Jurkat, Clone E6-1 (cell line): ENCODE measurements at regions not wholly inside any gene's neighbourhood (a gene's known extent, or its start where the extent isn't known, plus 50 kb on each side); places are given as distances from the start of the nearest gene placed in this dataset.
"Not testable (repeated sequence)": the region's sequence is repeated elsewhere in the genome, so short reads cannot be mapped to it uniquely, and the experiment has no call there.

Experiments
- DNase-seq: peaks from one replicate; pipeline ENCODE4 v3.0.0-alpha.2; 2011; ENCODE audit warnings: low read depth, low spot score
- H3K4me3 ChIP-seq: 2 replicates; pipeline ENCODE4 v1.5.1; 2011; ENCODE audit warnings: mild to moderate bottlenecking, low read length, control low read depth, moderate library complexity

DNA sequence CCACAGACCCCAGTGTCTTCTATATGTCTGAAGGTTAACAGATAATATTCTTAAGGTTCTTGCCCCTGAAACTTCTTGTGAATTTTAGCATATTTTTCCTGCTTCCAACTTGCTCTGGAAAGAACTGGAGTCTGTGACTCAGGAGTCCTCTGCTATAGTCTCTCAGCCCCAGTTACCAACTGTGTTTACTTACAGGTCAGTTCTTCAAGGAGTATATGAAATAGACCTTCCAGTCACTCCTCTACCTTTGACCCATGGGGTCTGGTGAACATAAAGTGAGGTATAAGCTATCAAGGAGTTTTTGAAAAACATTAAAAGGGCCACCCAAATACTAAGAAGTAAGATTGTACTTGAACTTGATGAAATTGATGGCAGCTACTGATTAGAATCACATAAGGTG, 139.2 kb upstream of the ROPN1 start:
- no peak overlapping the region for H3K4me3 ChIP-seq
- DNase-seq, result no peak

DNA sequence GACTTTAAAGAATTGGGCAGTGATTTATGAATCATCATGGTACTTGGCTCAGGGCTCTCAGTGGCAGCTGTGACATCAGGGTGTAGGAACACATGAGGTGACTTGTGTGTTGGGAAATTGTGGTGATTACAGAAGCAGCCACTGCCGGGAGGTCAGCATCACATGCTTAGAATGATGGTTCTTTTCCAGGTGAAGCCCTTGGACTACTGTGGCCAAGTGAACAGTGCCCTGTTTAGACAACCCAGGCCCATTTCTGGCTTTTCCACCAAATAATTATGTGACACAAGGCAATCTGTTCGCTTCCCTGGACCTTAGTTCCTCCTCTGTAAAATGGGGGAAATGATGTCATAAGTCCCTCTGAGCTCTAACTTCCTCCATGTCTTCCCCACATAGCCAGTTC, 139.7 kb upstream of the ROPN1 start:
- H3K4me3 ChIP-seq, result no peak overlapping the region
- DNase-seq, result no peak

DNA sequence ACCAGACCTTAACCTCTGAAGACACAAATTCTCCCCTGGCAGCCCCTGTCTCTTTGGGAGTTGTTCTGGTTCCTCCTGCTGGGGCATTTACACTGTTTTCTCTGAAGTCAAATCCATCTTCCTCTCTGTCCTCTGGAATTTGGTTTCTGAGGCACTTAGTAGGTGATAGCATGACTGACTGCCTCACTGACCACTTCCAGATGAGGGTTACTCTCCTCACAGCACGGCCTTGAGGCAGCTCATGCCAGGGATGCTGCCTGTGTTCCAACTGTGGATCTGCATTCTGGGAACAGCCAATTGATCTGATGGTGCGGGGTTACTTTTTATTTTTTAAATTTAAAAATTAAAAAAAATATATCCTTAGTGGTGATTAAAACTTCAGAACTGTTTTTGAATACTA, 140.9 kb upstream of the ROPN1 start:
- no peak for DNase-seq
- H3K4me3 ChIP-seq, result no peak overlapping the region

- no peak overlapping the region for H3K4me3 ChIP-seq
Observed at GRCh38 chr3:124133366-124133940, 141.5 kb upstream of the ROPN1 start.

GRCh38 chr3:124137216-124137615, 145.3 kb upstream of the ROPN1 start:
- H3K4me3 ChIP-seq, result no peak overlapping the region
- DNase-seq, result no peak

More at GRCh38 chr3:124133366-124133940, 141.5 kb upstream of the ROPN1 start:
- DNase-seq, result no peak

GRCh38 chr3:124138148-124138547, 146.2 kb upstream of the ROPN1 start:
- no peak for DNase-seq
- H3K4me3 ChIP-seq, result no peak overlapping the region

GRCh38 chr3:124140746-124141145, 148.8 kb upstream of the ROPN1 start:
- no peak for DNase-seq
- no peak overlapping the region for H3K4me3 ChIP-seq

- no peak for DNase-seq
- no peak overlapping the region for H3K4me3 ChIP-seq
Observed at GRCh38 chr3:124142389-124142970, 150.6 kb upstream of the ROPN1 start.

GRCh38 chr3:124143047-124143446, 151.1 kb upstream of the ROPN1 start:
- DNase-seq, result no peak
- H3K4me3 ChIP-seq, result no peak overlapping the region

DNA sequence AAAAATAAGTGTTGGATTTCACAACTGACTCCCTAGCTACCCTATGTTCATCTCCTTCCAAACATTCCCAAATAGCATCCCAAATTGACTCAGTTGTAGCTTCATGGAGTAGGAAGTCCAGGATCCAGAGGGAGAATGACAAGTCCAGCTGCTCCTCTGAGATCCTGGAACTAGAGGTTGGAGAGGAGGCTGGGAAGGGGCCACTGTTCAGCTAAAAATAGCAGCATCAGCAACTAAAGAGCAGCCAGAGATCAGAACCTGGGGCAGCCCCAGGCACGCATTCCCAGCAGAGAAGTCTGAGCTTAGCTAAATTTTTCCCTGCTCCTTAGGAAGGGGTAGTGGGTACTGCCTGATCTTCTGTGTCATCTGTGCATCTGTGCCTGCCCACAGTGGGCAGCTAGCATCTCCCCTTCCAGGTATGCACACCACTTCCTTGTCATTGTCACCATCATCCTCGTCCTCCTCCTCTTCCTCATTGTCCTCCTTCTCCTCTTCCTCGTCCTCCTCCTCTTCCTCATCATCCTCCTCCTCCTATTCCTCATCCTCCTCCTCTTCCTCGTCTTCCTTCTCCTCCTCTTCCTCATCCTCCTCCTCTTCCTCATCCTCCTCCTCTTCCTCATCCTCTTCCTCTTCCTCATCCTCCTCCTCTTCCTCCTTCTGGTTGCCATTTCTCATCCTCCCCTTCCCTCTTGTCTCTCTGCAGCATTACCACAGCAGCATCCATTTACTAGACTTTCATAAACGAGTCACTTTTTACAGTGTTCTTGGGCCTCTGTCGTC, 152.3 kb upstream of the ROPN1 start:
- no peak overlapping the region for H3K4me3 ChIP-seq
- DNase-seq, result no peak

DNA sequence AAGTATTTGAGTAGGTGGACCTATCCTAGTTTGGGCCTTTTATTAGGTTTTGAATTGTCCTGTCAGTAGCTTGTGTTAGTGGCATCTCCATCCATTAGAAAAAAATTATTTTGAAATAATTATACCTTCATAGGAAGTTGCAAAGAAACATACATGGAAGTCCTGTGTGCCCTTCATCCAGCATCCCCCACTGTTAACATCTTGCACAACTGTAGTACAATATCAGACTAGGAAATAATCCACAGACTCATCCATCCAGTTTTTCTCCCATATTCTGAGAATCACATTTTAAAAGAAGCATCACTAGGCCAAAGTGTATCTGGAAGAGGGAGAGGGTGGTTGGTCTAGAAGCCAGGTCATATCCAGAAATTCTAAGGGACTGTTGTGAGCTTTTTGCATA, 155.5 kb upstream of the ROPN1 start:
- DNase-seq, result no peak
- no peak overlapping the region for H3K4me3 ChIP-seq

DNA sequence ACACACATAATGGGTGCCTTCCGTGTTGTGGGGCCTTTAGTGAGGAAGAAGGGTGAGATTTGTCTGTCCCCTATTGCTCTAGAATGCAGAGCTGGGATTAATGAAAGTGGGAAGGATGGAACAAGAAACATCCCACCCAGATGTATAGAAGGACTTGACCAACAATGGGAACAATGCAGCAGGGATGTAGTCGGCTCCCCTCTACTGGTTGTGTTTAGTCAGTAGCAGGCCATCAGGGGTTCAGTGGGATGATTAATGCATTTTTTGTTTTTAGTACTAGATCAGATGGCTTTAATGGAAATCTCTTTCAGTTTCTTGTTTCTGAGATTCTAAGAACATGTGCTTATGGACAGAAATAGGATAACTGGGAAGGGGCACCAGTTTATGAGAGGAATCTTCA, 156.0 kb upstream of the ROPN1 start:
- no peak for DNase-seq
- no peak overlapping the region for H3K4me3 ChIP-seq

DNA sequence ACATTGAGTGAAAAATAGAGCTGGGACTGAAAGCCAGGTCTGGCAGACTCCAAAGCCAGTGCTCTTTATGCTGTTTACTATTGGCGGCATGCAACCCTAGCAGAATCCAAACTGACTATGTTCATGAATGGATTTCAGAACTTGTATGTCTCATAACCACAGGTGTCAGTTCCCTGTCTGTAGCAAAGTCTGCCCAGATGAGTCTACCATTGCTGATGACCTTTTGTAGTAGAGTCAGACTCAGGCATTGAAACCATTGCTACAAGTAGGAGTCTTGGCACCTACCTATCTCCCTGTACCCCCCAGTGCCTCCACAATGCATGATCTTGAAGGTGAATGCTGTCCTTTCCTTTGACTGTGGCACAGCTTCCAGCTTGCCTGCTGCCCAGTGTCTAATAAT, 157.2 kb upstream of the ROPN1 start:
- H3K4me3 ChIP-seq, result no peak overlapping the region
- no peak for DNase-seq

DNA sequence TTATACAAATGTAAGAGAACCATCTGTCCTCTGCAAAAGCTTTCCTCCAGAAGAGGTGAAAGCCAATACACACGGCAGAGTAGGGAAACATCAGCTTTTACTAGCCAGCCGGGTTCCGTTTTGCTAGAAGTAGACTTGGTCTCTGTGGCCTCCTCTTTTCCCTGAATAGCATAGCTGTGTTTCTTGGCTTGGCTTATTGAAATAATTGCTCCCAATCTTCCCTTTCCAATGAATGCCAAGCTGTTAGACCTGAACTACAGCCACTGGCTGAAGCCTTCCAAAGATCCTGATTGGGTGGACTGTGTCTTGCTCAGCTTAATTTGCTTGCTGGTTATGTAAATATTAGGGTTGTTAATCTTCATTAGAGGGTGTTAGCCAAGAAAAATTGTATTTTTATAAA, 157.8 kb upstream of the ROPN1 start:
- H3K4me3 ChIP-seq, result no peak overlapping the region
- no peak for DNase-seq

GRCh38 chr3:124152891-124153290, 161.0 kb upstream of the ROPN1 start:
- H3K4me3 ChIP-seq, DNase-seq: not testable (repeated sequence)

DNA sequence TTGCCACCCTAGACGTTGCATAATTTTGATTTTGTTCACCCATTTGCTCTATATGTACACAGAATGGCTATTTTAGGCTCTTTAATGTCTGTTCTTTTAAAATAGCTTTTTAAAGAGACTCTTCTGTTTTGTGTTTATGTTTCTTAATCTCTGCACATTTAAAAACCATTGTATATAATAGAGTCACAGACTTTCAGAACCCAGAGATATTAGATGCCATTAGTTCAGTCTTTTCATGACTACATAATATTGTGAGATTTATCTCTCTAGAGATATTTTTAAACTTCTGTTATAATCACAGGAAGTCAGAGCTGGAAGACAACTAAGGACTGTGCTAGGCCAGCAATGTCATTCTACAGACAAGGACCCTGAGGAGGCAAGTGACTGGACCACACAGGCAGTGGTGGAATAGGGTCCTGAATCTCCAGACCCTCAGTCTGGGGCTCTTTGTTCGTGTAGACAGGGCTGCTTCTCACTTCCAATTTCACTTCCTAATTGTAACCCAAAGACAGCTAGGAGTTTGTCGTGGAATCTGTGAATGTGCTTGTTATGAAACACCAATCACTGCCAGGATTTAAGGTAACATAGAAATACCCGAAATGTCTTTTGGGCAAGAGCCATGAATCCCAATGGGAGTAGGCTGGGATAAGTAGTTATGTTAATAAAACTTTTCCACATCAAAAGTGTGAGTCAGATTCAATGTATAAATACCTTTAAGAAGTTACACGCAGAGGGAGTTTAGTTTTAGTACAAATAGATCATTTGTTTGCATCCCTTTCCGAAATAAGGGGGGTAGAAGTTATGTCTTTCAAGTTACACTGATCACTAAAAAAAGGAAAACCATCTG, 165.2 kb upstream of the ROPN1 start:
- no peak for DNase-seq
- no peak overlapping the region for H3K4me3 ChIP-seq

- DNase-seq, result no peak
- no peak overlapping the region for H3K4me3 ChIP-seq
Observed at GRCh38 chr3:124157748-124158147, 165.8 kb upstream of the ROPN1 start.

- no peak overlapping the region for H3K4me3 ChIP-seq
- no peak for DNase-seq
Observed at GRCh38 chr3:124158168-124158881, 166.4 kb upstream of the ROPN1 start.

- DNase-seq, result no peak
- H3K4me3 ChIP-seq, result no peak overlapping the region
Observed at GRCh38 chr3:124161448-124161847, 169.5 kb upstream of the ROPN1 start.
